HG03342 (cell line): ENCODE measurements at regions not wholly inside any gene's neighbourhood (a gene's known extent, or its start where the extent isn't known, plus 50 kb on each side); places are given as distances from the start of the nearest gene placed in this dataset.

Source experiments
- ATAC-seq: cut with Tn5 transposase; IDR thresholded peaks from one replicate; pipeline ENCODE4 v1.9.1; 2021; ENCODE audit warnings: mild to moderate bottlenecking, moderate library complexity; ENCODE audit not compliant: unreplicated experiment

GRCh38 chr6:33967966-33968724, 164.3 kb upstream of the MLN start:
- ATAC-seq = no peak

- ATAC-seq = no peak
Measured at GRCh38 chr6:33967265-33967767, 163.5 kb upstream of the MLN start.

GRCh38 chr6:33966536-33966935, 162.7 kb upstream of the MLN start:
- ATAC-seq = no peak

GRCh38 chr6:33965766-33966165, 162.0 kb upstream of the MLN start:
- no peak for ATAC-seq

GRCh38 chr6:33964387-33964786, 160.6 kb upstream of the MLN start:
- no peak for ATAC-seq

GRCh38 chr6:33963136-33963750, 159.4 kb upstream of the MLN start:
- no peak for ATAC-seq

GRCh38 chr6:33962246-33963027, 158.6 kb upstream of the MLN start:
- ATAC-seq = no peak

GRCh38 chr6:33961691-33962090, 157.9 kb upstream of the MLN start:
- no peak for ATAC-seq

- ATAC-seq = no peak
Measured at GRCh38 chr6:33960345-33961313, 156.8 kb upstream of the MLN start.

- ATAC-seq = no peak
Measured at GRCh38 chr6:33959661-33960344, 156.0 kb upstream of the MLN start.

GRCh38 chr6:33959329-33959651, 155.5 kb upstream of the MLN start:
- ATAC-seq = no peak

- no peak for ATAC-seq
Measured at GRCh38 chr6:33958526-33959328, 154.9 kb upstream of the MLN start.

GRCh38 chr6:33957892-33958525, 154.2 kb upstream of the MLN start:
- no peak for ATAC-seq

GRCh38 chr6:33957131-33957891, 153.5 kb upstream of the MLN start:
- no peak for ATAC-seq

GRCh38 chr6:33956206-33956605, 152.4 kb upstream of the MLN start:
- ATAC-seq = no peak

GRCh38 chr6:33955566-33955965, 151.8 kb upstream of the MLN start:
- ATAC-seq = no peak

- ATAC-seq = no peak
Measured at GRCh38 chr6:33954453-33954852, 150.7 kb upstream of the MLN start.

GRCh38 chr6:33953171-33953570, 149.4 kb upstream of the MLN start:
- no peak for ATAC-seq
